ENCODE measurements at regions not wholly inside any gene's neighbourhood (a gene's known extent, or its start where the extent isn't known, plus 50 kb on each side); places are given as distances from the start of the nearest gene placed in this dataset.

GRCh38 chr5:168110384-168110783 lies 181.1 kb upstream of the WWC1 start:
- TF ChIP-seq EZH2 (IDR thresholded peaks at IDR 0.05; ENCODE audit: insufficient read depth, poor library complexity, severe bottlenecking) (no peak), EZH2phosphoT487 (IDR thresholded peaks at IDR 0.05; ENCODE audit: insufficient read depth, low read depth) (no peak)
